Neural crest cell (in vitro differentiated cells): ENCODE measurements at regions not wholly inside any gene's neighbourhood (a gene's known extent, or its start where the extent isn't known, plus 50 kb on each side); places are given as distances from the start of the nearest gene placed in this dataset.
A peak's percentile ranks its signal among the peaks of the same experiment; 100 is the strongest.

Source experiments
- DNase-seq: peaks from one replicate; pipeline ENCODE4 v3.0.0; 2021; ENCODE audit warnings: low read depth, mixed read lengths, low spot score
- H3K27ac Mint-ChIP-seq: one replicate; pipeline ENCODE4 v1.8.0; 2021; ENCODE audit warnings: mild to moderate bottlenecking, mixed read lengths; ENCODE audit not compliant: unreplicated experiment
- H3K27me3 Mint-ChIP-seq: 2 replicates; pipeline ENCODE4 v1.8.0; 2021; ENCODE audit warnings: low read depth, mild to moderate bottlenecking, mixed read lengths
- H3K36me3 Mint-ChIP-seq: 2 replicates; pipeline ENCODE4 v1.8.0; 2021; ENCODE audit warnings: low read depth, mild to moderate bottlenecking, mixed read lengths
- H3K4me1 Mint-ChIP-seq: 2 replicates; pipeline ENCODE4 v1.8.0; 2021; ENCODE audit warnings: mixed read lengths
- H3K4me3 Mint-ChIP-seq: one replicate; pipeline ENCODE4 v1.8.0; 2021; ENCODE audit warnings: mild to moderate bottlenecking, mixed read lengths
- H3K9me3 Mint-ChIP-seq: 2 replicates; pipeline ENCODE4 v1.8.0; 2021; ENCODE audit warnings: mixed read lengths
- TF ChIP-seq, protein P1 (sequence below): fragments of 200-600 bp; sonication (generic); conservative IDR thresholded peaks from 2 replicates; pipeline ENCODE4 v1.5.0; 2021; ENCODE audit warnings: antibody characterized with exemption, mild to moderate bottlenecking

DNA sequence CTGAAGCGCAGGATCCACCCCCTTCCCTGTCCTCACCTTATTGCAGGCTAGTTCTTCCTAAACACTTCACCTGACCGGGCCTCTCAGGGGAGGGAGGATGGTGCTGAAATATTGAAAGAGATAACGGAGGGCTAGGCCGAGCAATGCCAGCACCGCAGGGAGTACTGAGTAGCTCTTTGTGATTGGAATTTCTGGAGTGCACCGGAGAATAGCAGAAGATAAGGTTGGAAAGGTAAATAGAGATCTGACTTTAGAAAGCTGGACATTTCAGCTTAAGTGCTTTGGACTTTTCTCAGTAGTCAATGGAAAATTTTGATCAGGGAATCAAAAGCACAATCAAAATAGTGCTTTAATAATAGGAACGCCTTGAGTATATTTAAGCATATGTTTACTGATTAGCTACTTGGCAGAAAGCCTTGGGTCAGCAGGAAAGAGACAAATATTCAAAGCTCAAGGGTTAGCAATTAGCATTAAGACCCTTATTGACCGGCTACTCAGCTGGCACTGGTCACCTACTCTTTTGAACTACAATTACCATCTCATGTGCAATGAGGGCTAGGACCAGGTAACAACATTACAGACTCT, 142.9 kb upstream of the NDUFV2 start:
- Mint-ChIP-seq H3K27ac (no peak overlapping the region), H3K9me3 (peaks cover 3% of the 10 kb centered on the region), H3K27me3 (no peaks in the 10 kb centered on the region), H3K4me3 (no peak overlapping the region), H3K36me3 (no peaks in the 10 kb centered on the region), H3K4me1 (peaks cover 12% of the 10 kb centered on the region)
- TF ChIP-seq, protein P1, sequence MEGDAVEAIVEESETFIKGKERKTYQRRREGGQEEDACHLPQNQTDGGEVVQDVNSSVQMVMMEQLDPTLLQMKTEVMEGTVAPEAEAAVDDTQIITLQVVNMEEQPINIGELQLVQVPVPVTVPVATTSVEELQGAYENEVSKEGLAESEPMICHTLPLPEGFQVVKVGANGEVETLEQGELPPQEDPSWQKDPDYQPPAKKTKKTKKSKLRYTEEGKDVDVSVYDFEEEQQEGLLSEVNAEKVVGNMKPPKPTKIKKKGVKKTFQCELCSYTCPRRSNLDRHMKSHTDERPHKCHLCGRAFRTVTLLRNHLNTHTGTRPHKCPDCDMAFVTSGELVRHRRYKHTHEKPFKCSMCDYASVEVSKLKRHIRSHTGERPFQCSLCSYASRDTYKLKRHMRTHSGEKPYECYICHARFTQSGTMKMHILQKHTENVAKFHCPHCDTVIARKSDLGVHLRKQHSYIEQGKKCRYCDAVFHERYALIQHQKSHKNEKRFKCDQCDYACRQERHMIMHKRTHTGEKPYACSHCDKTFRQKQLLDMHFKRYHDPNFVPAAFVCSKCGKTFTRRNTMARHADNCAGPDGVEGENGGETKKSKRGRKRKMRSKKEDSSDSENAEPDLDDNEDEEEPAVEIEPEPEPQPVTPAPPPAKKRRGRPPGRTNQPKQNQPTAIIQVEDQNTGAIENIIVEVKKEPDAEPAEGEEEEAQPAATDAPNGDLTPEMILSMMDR, result no peak
- no peak for DNase-seq

GRCh38 chr18:8960740-8961657, 141.5 kb upstream of the NDUFV2 start:
- TF ChIP-seq, protein P1, result no peak
- Mint-ChIP-seq H3K4me1 (peaks cover 12% of the 10 kb centered on the region), H3K27ac (no peak overlapping the region), H3K4me3 (no peak overlapping the region), H3K36me3 (no peaks in the 10 kb centered on the region), H3K27me3 (no peaks in the 10 kb centered on the region), H3K9me3 (peaks cover 3% of the 10 kb centered on the region)
- DNase-seq, result no peak

DNA sequence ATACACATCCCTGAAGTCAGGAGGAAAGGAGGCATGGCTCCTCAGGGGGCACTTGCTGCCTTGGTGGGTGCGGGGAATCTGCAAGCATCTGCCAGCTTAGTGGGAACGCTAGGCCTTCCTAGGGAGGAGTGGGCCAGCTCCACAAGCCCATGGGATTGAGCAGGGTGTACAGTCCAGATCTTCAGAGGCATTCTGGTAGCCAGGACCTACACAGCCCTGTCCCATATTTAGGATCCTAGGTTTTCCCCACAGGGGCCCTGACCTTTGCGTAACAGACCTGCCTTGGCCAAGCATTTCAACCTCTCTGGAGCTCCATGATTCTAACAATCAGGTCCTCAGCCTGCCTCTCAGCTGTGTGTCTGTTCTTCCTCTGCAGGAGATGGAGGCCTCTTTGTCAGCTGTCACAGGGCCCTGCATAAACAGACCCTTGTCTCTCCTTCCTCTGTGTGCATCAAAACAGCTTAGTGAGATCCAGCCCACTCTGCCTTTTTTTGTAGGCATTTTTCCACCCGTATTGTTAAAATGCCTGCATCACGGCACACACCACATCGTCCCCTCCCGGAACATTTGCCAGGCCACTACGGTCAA, 140.2 kb upstream of the NDUFV2 start:
- H3K4me3 Mint-ChIP-seq, result no peak overlapping the region
- peak overlapping the region; percentile 67 for H3K27ac Mint-ChIP-seq
- no peaks in the 10 kb centered on the region for H3K27me3 Mint-ChIP-seq
- peaks cover 3% of the 10 kb centered on the region for H3K9me3 Mint-ChIP-seq
- no peaks in the 10 kb centered on the region for H3K36me3 Mint-ChIP-seq
- peaks cover 5% of the 10 kb centered on the region for H3K4me1 Mint-ChIP-seq
- TF ChIP-seq, protein P1, result no peak
- DNase-seq, result no peak

GRCh38 chr18:8962855-8963635, 139.5 kb upstream of the NDUFV2 start:
- H3K4me3 Mint-ChIP-seq, result no peak overlapping the region
- H3K9me3 Mint-ChIP-seq, result peaks cover 3% of the 10 kb centered on the region
- DNase-seq, result no peak
- TF ChIP-seq, protein P1, result no peak
- H3K27ac Mint-ChIP-seq, result peak overlapping the region; percentile 67
- no peaks in the 10 kb centered on the region for H3K27me3 Mint-ChIP-seq
- H3K4me1 Mint-ChIP-seq, result peaks cover 5% of the 10 kb centered on the region
- no peaks in the 10 kb centered on the region for H3K36me3 Mint-ChIP-seq

GRCh38 chr18:8963876-8964275, 138.6 kb upstream of the NDUFV2 start:
- no peaks in the 10 kb centered on the region for H3K27me3 Mint-ChIP-seq
- no peak for DNase-seq
- H3K27ac Mint-ChIP-seq, result no peak overlapping the region
- no peaks in the 10 kb centered on the region for H3K9me3 Mint-ChIP-seq
- peaks cover 5% of the 10 kb centered on the region for H3K4me1 Mint-ChIP-seq
- TF ChIP-seq, protein P1, result no peak
- H3K4me3 Mint-ChIP-seq, result no peak overlapping the region
- H3K36me3 Mint-ChIP-seq, result no peaks in the 10 kb centered on the region
